NCI-H128 (cell line): ENCODE measurements at regions not wholly inside any gene's neighbourhood (a gene's known extent, or its start where the extent isn't known, plus 50 kb on each side); places are given as distances from the start of the nearest gene placed in this dataset.

Experiments
- DNase-seq: peaks from one replicate; lab custom pipeline; 2025; ENCODE audit not compliant: unreplicated experiment; lab: John Stamatoyannopoulos, UW

- DNase-seq = no peak
Observed at GRCh38 chr14:98170575-98170974, 1101.4 kb downstream of the BCL11B start.

GRCh38 chr14:98171654-98172053 is 1100.3 kb downstream of the BCL11B start:
- DNase-seq = no peak

DNA sequence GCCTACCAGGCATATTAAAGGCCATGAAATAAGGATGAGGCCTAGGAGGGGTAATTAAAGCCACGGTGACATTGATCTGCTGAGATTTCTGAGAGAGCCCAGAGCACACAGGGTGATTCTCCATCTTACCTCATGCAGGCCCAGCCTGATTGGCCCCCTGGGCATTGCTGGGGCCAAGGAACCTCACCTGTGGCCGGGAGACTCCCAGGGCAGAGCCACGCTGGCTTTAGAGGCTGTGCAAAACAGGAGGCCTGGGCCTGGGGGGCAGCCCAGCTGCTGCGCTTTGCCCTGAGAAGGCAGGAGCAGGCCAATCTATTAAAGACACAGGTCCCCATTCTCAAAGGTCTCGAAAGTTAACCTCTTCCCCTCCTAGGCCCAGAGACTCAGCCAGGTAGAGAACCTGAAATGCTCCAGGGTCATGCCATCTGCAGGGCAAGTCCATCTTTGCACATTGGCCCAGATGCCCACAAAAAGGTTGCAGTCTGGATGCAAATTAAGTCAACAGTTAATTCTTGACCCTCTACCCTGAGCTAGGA is 1099.7 kb downstream of the BCL11B start:
- DNase-seq = no peak

DNA sequence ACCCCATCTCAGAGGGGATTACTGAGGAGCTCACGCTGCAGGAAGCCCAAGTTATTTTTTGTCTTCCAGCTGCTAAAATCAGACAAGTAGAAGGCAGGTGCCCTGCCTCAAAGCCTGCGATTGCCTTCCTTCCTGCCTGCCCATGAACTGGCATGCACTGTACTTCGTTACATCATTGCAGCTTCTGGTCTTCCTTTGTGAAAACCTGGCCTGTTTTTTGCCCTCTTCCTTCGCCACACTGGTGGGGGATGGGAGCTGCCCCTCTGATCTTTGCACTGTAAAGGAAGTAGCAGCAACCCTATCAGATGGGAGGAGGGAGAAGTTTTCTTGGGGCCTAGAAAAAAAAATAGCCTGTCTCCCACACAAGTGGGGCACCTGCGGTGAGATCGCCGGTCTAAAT is 1098.7 kb downstream of the BCL11B start:
- no peak for DNase-seq

GRCh38 chr14:98174041-98174440 is 1098.0 kb downstream of the BCL11B start:
- DNase-seq = no peak

- DNase-seq = no peak
Observed at GRCh38 chr14:98175436-98175835, 1096.6 kb downstream of the BCL11B start.

DNA sequence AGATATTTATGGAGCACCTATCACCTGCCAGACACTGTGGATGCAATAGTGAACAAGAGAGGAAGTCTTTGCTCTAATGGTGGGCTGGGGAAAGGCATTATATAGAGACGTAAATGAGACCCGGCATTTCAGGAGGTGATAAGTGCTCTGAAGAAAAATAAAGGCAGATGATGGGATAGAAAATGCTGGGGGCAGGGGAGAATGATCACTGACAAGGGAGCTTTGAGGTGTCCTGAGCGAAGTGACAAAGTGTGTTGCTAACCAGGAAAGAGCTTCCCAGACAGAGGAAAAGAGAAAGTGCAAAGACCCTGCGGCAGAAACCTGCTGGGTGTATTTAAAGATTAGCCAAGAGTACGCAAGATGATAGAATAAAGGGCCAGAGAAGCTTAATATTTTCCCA is 1096.1 kb downstream of the BCL11B start:
- no peak for DNase-seq

DNA sequence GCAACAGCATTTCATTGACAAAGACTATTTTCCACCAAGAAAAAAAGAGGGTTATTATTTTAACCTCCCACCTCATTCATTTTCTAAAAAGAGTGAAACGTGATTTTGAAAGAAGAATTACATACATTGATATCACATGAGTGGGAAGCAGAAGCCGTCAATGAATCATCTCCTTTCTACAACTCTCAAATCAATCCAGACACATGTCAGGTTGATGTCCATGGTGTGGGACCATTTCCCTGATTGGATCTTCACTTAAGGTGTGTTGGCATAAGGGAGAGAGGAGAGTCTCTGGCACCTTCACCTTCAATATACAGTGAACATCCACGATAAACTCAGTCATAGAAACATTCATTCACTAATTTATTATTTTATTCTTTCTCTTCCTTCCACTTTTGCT is 1095.1 kb downstream of the BCL11B start:
- no peak for DNase-seq

- DNase-seq = no peak
Observed at GRCh38 chr14:98177551-98177950, 1094.4 kb downstream of the BCL11B start.

DNA sequence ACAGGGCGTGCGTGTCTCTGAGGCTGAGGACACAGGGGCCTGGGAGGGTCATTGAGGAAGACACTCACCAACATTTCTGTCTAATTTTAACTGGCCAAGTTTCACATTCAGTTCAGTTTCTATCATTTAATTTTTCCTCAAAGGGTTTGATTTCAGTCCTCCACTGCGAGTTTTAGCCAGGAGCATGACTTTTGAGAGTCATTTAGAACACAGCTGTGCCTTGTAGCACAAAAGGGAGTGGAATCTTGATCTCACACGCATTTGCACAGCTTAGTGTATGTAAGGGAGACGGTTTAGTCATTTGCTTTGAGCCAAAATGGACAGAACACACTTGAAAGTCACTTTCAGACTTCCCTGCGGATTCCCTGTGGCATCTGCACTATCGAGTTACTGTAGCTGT is 1090.8 kb downstream of the BCL11B start:
- no peak for DNase-seq

DNA sequence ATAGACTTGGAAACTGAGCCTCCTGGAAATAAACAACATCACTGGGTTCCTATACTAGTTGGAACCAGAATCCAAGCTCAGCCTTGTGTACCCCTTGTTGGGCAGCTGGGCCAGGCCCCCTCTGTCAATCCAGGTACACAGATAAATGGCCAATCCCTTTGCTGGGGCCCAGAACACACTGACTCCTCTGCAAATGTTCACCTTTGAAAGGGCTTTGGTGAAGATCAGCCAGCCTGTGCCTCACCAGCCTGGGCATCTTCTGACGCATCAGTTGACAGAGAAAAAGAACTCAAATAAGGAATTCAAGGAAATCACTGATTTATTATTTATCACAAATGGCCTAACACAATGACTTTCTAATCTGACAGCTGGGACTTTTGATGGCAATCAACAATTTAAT is 1090.2 kb downstream of the BCL11B start:
- DNase-seq = no peak

- DNase-seq = no peak
Observed at GRCh38 chr14:98182393-98183055, 1089.5 kb downstream of the BCL11B start.

- no peak for DNase-seq
Observed at GRCh38 chr14:98183556-98183955, 1088.4 kb downstream of the BCL11B start.

DNA sequence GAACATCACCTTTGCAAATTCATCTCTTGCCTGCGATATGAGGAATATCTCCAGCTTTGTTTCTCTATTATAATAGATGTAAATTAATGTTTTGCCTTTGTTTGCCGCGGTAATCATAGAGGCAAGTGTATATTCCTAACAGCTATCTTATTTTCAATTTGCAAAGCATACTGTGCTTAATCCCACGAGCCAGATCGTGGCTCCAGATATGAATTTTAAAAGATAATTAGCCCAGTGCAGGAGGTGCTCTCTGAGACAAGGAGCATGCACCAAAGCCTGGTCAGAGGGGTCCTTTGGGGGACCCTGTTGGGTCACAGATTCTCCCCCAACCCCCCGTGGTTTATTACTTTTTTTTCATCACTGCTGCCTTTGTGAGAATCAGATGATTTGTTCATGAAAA is 1087.5 kb downstream of the BCL11B start:
- no peak for DNase-seq

DNA sequence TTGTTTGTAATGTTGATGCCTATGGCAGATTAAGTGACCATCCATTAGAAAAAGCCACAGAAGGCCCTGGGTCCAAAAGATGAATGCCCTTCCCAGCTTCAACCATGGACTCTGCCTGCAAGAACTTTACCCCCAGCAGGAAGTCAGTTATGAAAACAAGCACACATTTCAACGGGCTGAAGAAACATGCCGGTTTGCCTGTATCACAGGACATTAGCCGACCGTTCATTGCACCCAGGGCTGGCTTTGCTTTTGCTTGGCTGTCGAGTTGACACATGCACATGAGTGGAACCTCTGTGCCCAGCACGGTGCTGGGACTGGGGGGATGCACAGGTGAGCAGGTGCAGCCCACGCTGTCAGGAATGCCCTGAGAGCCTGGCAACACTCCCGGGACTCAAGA is 1087.0 kb downstream of the BCL11B start:
- DNase-seq = no peak

GRCh38 chr14:98186140-98186539 is 1085.9 kb downstream of the BCL11B start:
- no peak for DNase-seq

DNA sequence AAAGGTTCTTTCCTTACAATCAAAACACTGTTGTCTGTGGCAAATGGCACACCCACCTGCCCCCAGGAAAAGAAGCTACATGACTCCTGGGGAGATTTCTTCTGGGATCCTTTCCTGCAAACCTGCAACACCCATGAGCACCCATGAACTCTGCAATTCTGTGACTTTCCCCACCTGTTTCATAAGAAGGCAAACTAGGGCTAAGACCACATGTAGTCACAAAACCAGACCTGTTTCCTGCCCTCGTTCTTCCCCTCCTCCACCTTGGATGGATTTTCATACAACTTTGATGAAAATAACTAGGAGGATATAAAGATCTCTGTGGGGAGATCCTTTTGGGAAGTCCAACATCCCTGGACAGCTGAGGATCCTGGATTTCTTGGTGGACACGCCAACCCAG is 1084.7 kb downstream of the BCL11B start:
- no peak for DNase-seq

GRCh38 chr14:98189062-98189461 is 1082.9 kb downstream of the BCL11B start:
- DNase-seq = no peak

DNA sequence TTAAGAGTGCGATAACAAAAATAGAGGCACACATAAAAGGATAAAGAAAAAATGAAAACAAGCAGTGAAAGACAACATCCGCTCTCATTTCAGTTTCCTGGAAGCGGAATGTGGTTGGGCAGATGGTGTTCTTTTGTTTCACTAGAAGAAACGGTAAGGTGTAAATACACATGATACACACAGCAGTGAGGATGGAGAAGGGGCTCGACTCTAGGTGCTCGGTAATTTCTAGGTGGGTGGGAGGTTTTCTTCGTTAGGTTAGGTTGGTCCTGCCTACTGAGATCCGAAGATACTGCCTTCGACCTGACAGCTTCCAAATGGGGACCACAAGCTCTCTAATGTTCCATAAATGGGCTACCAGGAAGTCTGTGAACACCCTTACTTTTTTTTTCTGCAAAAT is 1082.5 kb downstream of the BCL11B start:
- DNase-seq = no peak

GRCh38 chr14:98189944-98190343 is 1082.1 kb downstream of the BCL11B start:
- no peak for DNase-seq

- no peak for DNase-seq
Observed at GRCh38 chr14:98192946-98193345, 1079.1 kb downstream of the BCL11B start.

DNA sequence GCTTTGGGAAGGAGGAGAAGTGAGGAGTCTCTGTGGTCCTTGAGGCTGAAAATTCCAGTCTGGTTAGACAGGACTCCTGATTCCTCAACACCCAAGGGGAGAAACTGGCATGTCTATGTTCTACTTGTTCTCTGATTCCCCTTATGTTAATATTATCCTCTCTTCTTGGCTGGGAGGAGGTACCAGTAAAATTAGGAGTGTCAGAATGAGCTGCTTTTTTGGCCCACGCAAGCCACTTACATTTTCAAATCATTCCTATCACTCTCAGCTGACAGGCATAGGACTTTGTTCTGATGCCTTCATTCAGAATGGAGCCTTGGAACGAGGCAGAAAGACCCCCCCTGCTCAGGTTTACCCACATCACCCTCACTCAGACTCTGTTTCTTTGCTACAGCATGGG is 1077.2 kb downstream of the BCL11B start:
- no peak for DNase-seq

DNA sequence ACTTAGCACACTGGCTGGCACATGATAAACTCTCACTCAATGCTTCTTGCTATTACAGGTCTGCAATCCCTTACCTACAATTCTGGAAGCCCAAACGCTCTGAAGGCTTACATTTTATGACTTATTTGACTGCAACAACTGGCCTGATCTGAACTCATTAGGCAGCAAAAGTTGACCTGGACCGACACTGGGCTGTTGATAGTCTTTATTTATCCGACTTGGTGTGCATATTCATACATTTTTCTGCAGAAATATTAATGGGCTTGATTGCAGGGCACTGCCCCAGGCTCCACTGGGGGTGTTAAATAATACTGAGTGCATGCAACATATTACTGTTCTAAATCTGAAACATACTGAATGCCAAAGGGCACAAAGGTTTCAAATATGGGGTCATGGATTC is 1076.7 kb downstream of the BCL11B start:
- DNase-seq = no peak
